ENCODE measurements at regions not wholly inside any gene's neighbourhood (a gene's known extent, or its start where the extent isn't known, plus 50 kb on each side); places are given as distances from the start of the nearest gene placed in this dataset.

- peak; percentile 76 for DNase-seq (ENCODE audit: low read depth)
- TF ChIP-seq CTCF (IDR thresholded peaks at IDR 0.05; ENCODE audit: insufficient read depth, low read depth, low read length, missing control alignments), result no peak
These were observed 105.9 kb upstream of the ARHGAP20 start for GRCh38 chr11:110818032-110818687.

GRCh38 chr11:110812086-110812733, 100.0 kb upstream of the ARHGAP20 start:
- H3K4me3 ChIP-seq (ENCODE audit: low read length), result no peak overlapping the region
- DNase-seq (ENCODE audit: low read depth), result no peak
- no peak for TF ChIP-seq CTCF (IDR thresholded peaks at IDR 0.05; ENCODE audit: insufficient read depth, low read depth, low read length, missing control alignments)

More at GRCh38 chr11:110818032-110818687, 105.9 kb upstream of the ARHGAP20 start:
- no peak overlapping the region for H3K4me3 ChIP-seq (ENCODE audit: low read length)

- H3K4me3 ChIP-seq (ENCODE audit: low read length), result no peak overlapping the region
- TF ChIP-seq CTCF (IDR thresholded peaks at IDR 0.05; ENCODE audit: insufficient read depth, low read depth, low read length, missing control alignments), result no peak
- DNase-seq (ENCODE audit: low read depth), result no peak
These were observed 97.4 kb upstream of the ARHGAP20 start for GRCh38 chr11:110809417-110810199.

- DNase-seq (ENCODE audit: low read depth), result no peak
- no peak for TF ChIP-seq CTCF (IDR thresholded peaks at IDR 0.05; ENCODE audit: insufficient read depth, low read depth, low read length, missing control alignments)
- no peak overlapping the region for H3K4me3 ChIP-seq (ENCODE audit: low read length)
These were observed 96.0 kb upstream of the ARHGAP20 start for GRCh38 chr11:110808248-110808647.

GRCh38 chr11:110807801-110808200, 95.6 kb upstream of the ARHGAP20 start:
- H3K4me3 ChIP-seq (ENCODE audit: low read length), result no peak overlapping the region
- no peak for DNase-seq (ENCODE audit: low read depth)
- TF ChIP-seq CTCF (IDR thresholded peaks at IDR 0.05; ENCODE audit: insufficient read depth, low read depth, low read length, missing control alignments), result no peak

GRCh38 chr11:110805756-110806155, 93.5 kb upstream of the ARHGAP20 start:
- DNase-seq (ENCODE audit: low read depth), result no peak
- no peak overlapping the region for H3K4me3 ChIP-seq (ENCODE audit: low read length)
- no peak for TF ChIP-seq CTCF (IDR thresholded peaks at IDR 0.05; ENCODE audit: insufficient read depth, low read depth, low read length, missing control alignments)
